Heart left ventricle (tissue), 16 donors: ENCODE measurements at regions not wholly inside any gene's neighbourhood (a gene's known extent, or its start where the extent isn't known, plus 50 kb on each side); places are given as distances from the start of the nearest gene placed in this dataset.

Experiments
- ATAC-seq, 4 donors: fragments of 200-7000 bp; cut with Tn5 transposase; one replicate each; pipeline ENCODE4 v1.9.1; 2020 to 2022; ENCODE audit warnings: moderate library complexity in 4 of 4, mild to moderate bottlenecking in 3 of 4, moderate number of reproducible peaks in 1 of 4
- DNase-seq, 5 donors: peaks; one replicate each; pipeline ENCODE4 v3.0.0-alpha.2; 2020
- H3K27ac ChIP-seq, 12 donors: fragments of 200-600 bp; sonication (generic) in 4 of 12; one replicate each; pipeline versions ENCODE4 v1.5.0 to v1.8.0; 2016 to 2022; ENCODE audit warnings: mild to moderate bottlenecking in 2 of 12
- H3K27me3 ChIP-seq, 9 donors: fragments of 200-600 bp; sonication (generic) in 2 of 9; one replicate each; pipeline versions ENCODE4 v1.5.1 to v1.8.0; 2016 to 2022; ENCODE audit warnings: mild to moderate bottlenecking in 3 of 9
- H3K36me3 ChIP-seq, 9 donors: fragments of 200-600 bp; sonication (generic) in 2 of 9; one replicate each; pipeline versions ENCODE4 v1.5.0 to v1.8.0; 2018 to 2022; ENCODE audit warnings: mild to moderate bottlenecking in 2 of 9
- H3K4me1 ChIP-seq, 12 donors: fragments of 200-600 bp; sonication (generic) in 4 of 12; one replicate each; pipeline versions ENCODE4 v1.5.0 to v1.8.0; 2016 to 2022; ENCODE audit warnings: mild to moderate bottlenecking in 3 of 12
- H3K4me3 ChIP-seq, 12 donors: fragments of 200-600 bp; sonication (generic) in 4 of 12; one replicate each; pipeline versions ENCODE4 v1.5.0 to v1.8.0; 2017 to 2022; ENCODE audit warnings: mild to moderate bottlenecking in 9 of 12, moderate library complexity in 4 of 12
- H3K9me3 ChIP-seq, 12 donors: fragments of 200-600 bp; sonication (generic) in 4 of 12; one replicate each; pipeline versions ENCODE4 v1.5.0 to v1.8.0; 2016 to 2022; ENCODE audit warnings: mild to moderate bottlenecking in 1 of 12
- CTCF ChIP-seq, 12 donors: fragments of 200-600 bp; sonication (generic) in 4 of 12; IDR thresholded peaks; one replicate each; pipeline versions ENCODE4 v1.5.0 to v1.8.0; 2018 to 2022; ENCODE audit warnings: antibody characterized with exemption in 12 of 12, mild to moderate bottlenecking in 5 of 12
- POLR2A ChIP-seq, 2 donors: fragments of 450-650 bp; IDR thresholded peaks; one replicate each; pipeline ENCODE4 v1.6.1; 2017; ENCODE audit warnings: antibody characterized with exemption in 2 of 2, mild to moderate bottlenecking in 2 of 2, moderate library complexity in 2 of 2
- WGBS, 4 donors: extraction: QIAGEN DNeasy Blood & Tissue Kit in 2 of 4; methylation state at CpG; one replicate each; pipeline versions ENCODE4 v1.1.5 to v1.1.7; 2013 to 2018; 5-methylcytosine and 5-hydroxymethylcytosine counted together
- intact Hi-C, 10 donors: fragments of 100-400 bp; cut with DNase I; formaldehyde crosslinking; loops; one replicate each; pipeline versions ENCODE4 v1.11.1 to v1.14.2; 2022
- donor health status: ischemic (EF 13 %, LVEDD 7.1; RV severe dilation, severe dysfunction).
- donor health status: healthy with polysubstance abuse.
- donor health status: DM: no; HTN: yes; CAD: no.
- donor health status: DM: no; HTN: no; CAD: no.
- donor health status: ischemic (EF 25% LVEDD 6.9; RV normal size, moderate dysfunction).
- donor health status: ischemic (EF 25% LVEDD 5.7; RV mildly dilated, moderate dysfunction).
- donor health status: healthy.
- donor health status: DM: yes; HTN: yes; CAD: no.
- donor health status: ischemic (EF 35%, LVEDD 5.7; RV mildly dilated, moderate dysfunction).
- donor health status: nonischemic (EF 11% LVEDD 7.7; RV severe dilation, severe dysfunction).
- donor health status: DM: yes; HTN: yes; CAD: no.
- donor health status: PGD.
- donor health status: ischemic (EF 29% LVEDD 5.4; RV normal size, mild dysfunction).
- donor health status: nonischemic (EF 23%, LVEDD 6.1; RV moderate dilation, normal function).

- Histone ChIP-seq H3K27ac (no peak overlapping the region), H3K9me3 (no peaks in the 10 kb centered on the region), H3K27me3 (no peaks in the 10 kb centered on the region), H3K36me3 (no peaks in the 10 kb centered on the region), H3K4me1 (no peaks in the 10 kb centered on the region), H3K4me3 (no peak overlapping the region)
- intact Hi-C loops, result no loop called here
- TF ChIP-seq POLR2A (IDR thresholded peaks at IDR 0.05) (no peak), CTCF (IDR thresholded peaks at IDR 0.05) (no peak)
- DNase-seq, result no peak
- WGBS, 4 donors, result 54 to 65% (median 60%) methylated on average over 4 of the region's 4 CpGs
- ATAC-seq, result no peak
Observed at GRCh38 chr1:230591678-230592077, 50.6 kb upstream of the COG2 start.

- DNase-seq (no peak), ATAC-seq (no peak)
- H3K27ac ChIP-seq, result no peak overlapping the region
- intact Hi-C loops, result no loop called here
- TF ChIP-seq CTCF (IDR thresholded peaks at IDR 0.05) (no peak), POLR2A (IDR thresholded peaks at IDR 0.05) (no peak)
- 32 to 66% (median 50%) methylated on average over 2 of the region's 2 CpGs for WGBS, 4 donors
- peaks cover 0 to 7% (median 0%) of the 10 kb centered on the region in 12 donors for H3K9me3 ChIP-seq
- H3K36me3 ChIP-seq, result no peaks in the 10 kb centered on the region
- no peaks in the 10 kb centered on the region for H3K27me3 ChIP-seq
- H3K4me1 ChIP-seq, result no peaks in the 10 kb centered on the region
- H3K4me3 ChIP-seq, result no peak overlapping the region
Observed at GRCh38 chr1:230589951-230590350, 52.3 kb upstream of the COG2 start.

DNA sequence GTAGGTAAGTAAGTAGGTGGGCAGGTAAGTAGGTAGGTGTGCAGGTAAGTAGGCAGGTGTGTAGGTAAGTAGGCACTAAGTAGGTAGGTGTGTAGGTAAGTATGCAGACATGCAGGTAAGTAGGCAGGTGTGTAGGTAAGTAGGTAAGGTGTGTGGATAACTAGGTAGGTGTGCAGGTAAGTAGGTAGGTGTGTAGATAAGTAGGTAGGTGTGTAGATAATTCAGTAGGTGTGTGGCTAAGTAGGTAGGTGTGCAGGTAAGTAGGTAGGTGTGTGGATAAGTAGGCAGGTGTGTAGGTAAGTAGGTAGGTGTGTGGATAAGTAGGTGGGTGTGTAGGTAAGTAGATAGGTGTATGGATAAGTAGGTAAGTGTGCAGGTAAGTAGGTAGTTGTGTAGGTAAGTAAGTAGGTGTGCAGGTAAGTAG lies 53.9 kb upstream of the COG2 start:
- Histone ChIP-seq H3K36me3 (no peaks in the 10 kb centered on the region), H3K9me3 (peaks cover 0 to 9% (median 0%) of the 10 kb centered on the region in 12 donors), H3K27me3 (no peaks in the 10 kb centered on the region), H3K4me3 (no peak overlapping the region), H3K27ac (no peak overlapping the region), H3K4me1 (no peaks in the 10 kb centered on the region)
- intact Hi-C loops, result no loop called here
- ATAC-seq (no peak), DNase-seq (no peak)
- no peak for TF ChIP-seq POLR2A (IDR thresholded peaks at IDR 0.05)
- TF ChIP-seq CTCF (IDR thresholded peaks at IDR 0.05), result no peak

- Histone ChIP-seq H3K36me3 (no peaks in the 10 kb centered on the region), H3K9me3 (peaks cover 0 to 9% (median 0%) of the 10 kb centered on the region in 12 donors), H3K4me1 (no peaks in the 10 kb centered on the region), H3K27ac (no peak overlapping the region), H3K27me3 (no peaks in the 10 kb centered on the region), H3K4me3 (no peak overlapping the region)
- no peak for TF ChIP-seq POLR2A (IDR thresholded peaks at IDR 0.05)
- TF ChIP-seq CTCF (IDR thresholded peaks at IDR 0.05), result no peak
- no peak for ATAC-seq
- WGBS, 4 donors, result 69 to 88% (median 78%) methylated on average over 3 of the region's 3 CpGs
- intact Hi-C loops, result no loop called here
- DNase-seq, result no peak
Observed at GRCh38 chr1:230587061-230587460, 55.2 kb upstream of the COG2 start.
